ENCODE measurements at regions not wholly inside any gene's neighbourhood (a gene's known extent, or its start where the extent isn't known, plus 50 kb on each side); places are given as distances from the start of the nearest gene placed in this dataset.

GRCh38 chr4:110799211-110799610 is 176.3 kb upstream of the PITX2 start:
- Histone ChIP-seq H3K4me3 (no peak overlapping the region), H3K36me3 (no peaks in the 10 kb centered on the region), H3K27ac (no peak overlapping the region), H3K9me3 (no peaks in the 10 kb centered on the region), H3K4me1 (replicated peaks) (no peaks in the 10 kb centered on the region), H3K27me3 (replicated peaks; ENCODE audit: insufficient read depth) (no peaks in the 10 kb centered on the region)
- intact Hi-C loops (cut with DNase I), result no loop called here
- no peak for DNase-seq (ENCODE audit: low spot score)
- WGBS, result 47% methylated on average over 3 of the region's 3 CpGs
- TF ChIP-seq POLR2AphosphoS5 (IDR thresholded peaks at IDR 0.05), result no peak
- no peak for TF ChIP-seq CTCF (IDR thresholded peaks at IDR 0.05)
- TF ChIP-seq POLR2A (IDR thresholded peaks at IDR 0.05), result no peak

DNA sequence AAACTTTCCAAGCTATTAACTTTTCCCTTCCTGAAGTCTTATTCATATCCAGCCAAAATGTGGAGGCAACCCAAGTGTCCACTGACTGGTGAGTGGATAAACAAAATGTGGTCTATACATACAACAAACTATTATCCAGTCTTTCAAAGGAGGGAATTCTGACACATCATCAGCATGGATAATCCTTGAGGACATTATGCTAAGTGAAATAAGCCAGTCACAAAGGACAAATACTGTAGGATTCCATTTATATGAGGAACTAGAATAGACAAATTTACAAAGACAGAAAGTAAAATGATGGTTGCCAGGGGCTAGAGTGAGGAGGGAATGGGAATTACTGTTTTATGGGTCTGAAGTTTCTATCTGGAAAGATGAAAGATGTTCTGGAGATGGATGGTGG is 178.7 kb upstream of the PITX2 start:
- intact Hi-C loops (cut with DNase I), result no loop called here
- Histone ChIP-seq H3K36me3 (no peaks in the 10 kb centered on the region), H3K27me3 (replicated peaks; ENCODE audit: insufficient read depth) (no peaks in the 10 kb centered on the region), H3K4me3 (no peak overlapping the region), H3K4me1 (replicated peaks) (no peaks in the 10 kb centered on the region), H3K9me3 (no peaks in the 10 kb centered on the region), H3K27ac (no peak overlapping the region)
- no peak for TF ChIP-seq POLR2A (IDR thresholded peaks at IDR 0.05)
- TF ChIP-seq CTCF (IDR thresholded peaks at IDR 0.05), result no peak
- DNase-seq (ENCODE audit: low spot score), result no peak

GRCh38 chr4:110808351-110808878 is 185.5 kb upstream of the PITX2 start:
- no peaks in the 10 kb centered on the region for H3K9me3 ChIP-seq
- H3K4me3 ChIP-seq, result no peak overlapping the region
- no peaks in the 10 kb centered on the region for H3K27me3 ChIP-seq (replicated peaks; ENCODE audit: insufficient read depth)
- 71% methylated on average over 6 of the region's 6 CpGs for WGBS
- no peak overlapping the region for H3K27ac ChIP-seq
- no peak for DNase-seq (ENCODE audit: low spot score)
- intact Hi-C loops (cut with DNase I), result no loop called here
- no peaks in the 10 kb centered on the region for H3K36me3 ChIP-seq
- H3K4me1 ChIP-seq (replicated peaks), result no peaks in the 10 kb centered on the region
- TF ChIP-seq POLR2A (IDR thresholded peaks at IDR 0.05) (no peak), POLR2AphosphoS5 (IDR thresholded peaks at IDR 0.05) (no peak), CTCF (IDR thresholded peaks at IDR 0.05) (no peak)

- Histone ChIP-seq H3K27ac (no peak overlapping the region), H3K4me3 (no peak overlapping the region), H3K27me3 (replicated peaks; ENCODE audit: insufficient read depth) (no peaks in the 10 kb centered on the region), H3K36me3 (no peaks in the 10 kb centered on the region), H3K9me3 (no peaks in the 10 kb centered on the region), H3K4me1 (replicated peaks) (no peaks in the 10 kb centered on the region)
- DNase-seq (ENCODE audit: low spot score), result no peak
- 70% methylated on average over 4 of the region's 4 CpGs for WGBS
- intact Hi-C loops (cut with DNase I), result no loop called here
- no peak for TF ChIP-seq POLR2A (IDR thresholded peaks at IDR 0.05)
- TF ChIP-seq POLR2AphosphoS5 (IDR thresholded peaks at IDR 0.05), result no peak
- TF ChIP-seq CTCF (IDR thresholded peaks at IDR 0.05), result no peak
These were observed 193.1 kb upstream of the PITX2 start for GRCh38 chr4:110815950-110816349.

GRCh38 chr4:110816367-110816766 is 193.5 kb upstream of the PITX2 start:
- intact Hi-C loops (cut with DNase I), result no loop called here
- no peaks in the 10 kb centered on the region for H3K36me3 ChIP-seq
- H3K4me3 ChIP-seq, result no peak overlapping the region
- WGBS, result 70% methylated on average over 1 of the region's 1 CpG
- H3K4me1 ChIP-seq (replicated peaks), result no peaks in the 10 kb centered on the region
- no peak overlapping the region for H3K27ac ChIP-seq
- H3K9me3 ChIP-seq, result no peaks in the 10 kb centered on the region
- DNase-seq (ENCODE audit: low spot score), result no peak
- TF ChIP-seq POLR2AphosphoS5 (IDR thresholded peaks at IDR 0.05), result no peak
- no peak for TF ChIP-seq CTCF (IDR thresholded peaks at IDR 0.05)
- TF ChIP-seq POLR2A (IDR thresholded peaks at IDR 0.05), result no peak
- H3K27me3 ChIP-seq (replicated peaks; ENCODE audit: insufficient read depth), result no peaks in the 10 kb centered on the region
